ENCODE measurements at regions not wholly inside any gene's neighbourhood (a gene's known extent, or its start where the extent isn't known, plus 50 kb on each side); places are given as distances from the start of the nearest gene placed in this dataset.

DNA sequence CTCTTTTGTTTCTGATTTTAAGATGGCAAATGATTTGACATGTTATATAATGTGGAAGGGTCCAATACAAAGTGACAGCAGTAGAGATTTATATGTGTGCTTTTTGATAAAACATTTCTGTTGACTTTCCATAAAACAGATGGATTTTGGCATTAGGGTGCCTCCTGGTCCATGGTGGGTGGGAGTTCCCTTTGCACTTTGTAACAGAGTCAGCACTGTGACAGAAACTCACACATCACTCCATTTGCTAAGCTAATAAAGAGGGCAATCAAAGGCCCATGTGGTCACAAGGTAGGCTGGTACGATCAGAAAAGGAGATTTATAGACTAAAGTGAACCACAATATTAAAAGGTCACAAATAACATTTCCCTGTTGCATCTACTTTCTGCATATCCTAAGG lies 93.3 kb upstream of the NT5C1B start:
- TF ChIP-seq, protein P1, sequence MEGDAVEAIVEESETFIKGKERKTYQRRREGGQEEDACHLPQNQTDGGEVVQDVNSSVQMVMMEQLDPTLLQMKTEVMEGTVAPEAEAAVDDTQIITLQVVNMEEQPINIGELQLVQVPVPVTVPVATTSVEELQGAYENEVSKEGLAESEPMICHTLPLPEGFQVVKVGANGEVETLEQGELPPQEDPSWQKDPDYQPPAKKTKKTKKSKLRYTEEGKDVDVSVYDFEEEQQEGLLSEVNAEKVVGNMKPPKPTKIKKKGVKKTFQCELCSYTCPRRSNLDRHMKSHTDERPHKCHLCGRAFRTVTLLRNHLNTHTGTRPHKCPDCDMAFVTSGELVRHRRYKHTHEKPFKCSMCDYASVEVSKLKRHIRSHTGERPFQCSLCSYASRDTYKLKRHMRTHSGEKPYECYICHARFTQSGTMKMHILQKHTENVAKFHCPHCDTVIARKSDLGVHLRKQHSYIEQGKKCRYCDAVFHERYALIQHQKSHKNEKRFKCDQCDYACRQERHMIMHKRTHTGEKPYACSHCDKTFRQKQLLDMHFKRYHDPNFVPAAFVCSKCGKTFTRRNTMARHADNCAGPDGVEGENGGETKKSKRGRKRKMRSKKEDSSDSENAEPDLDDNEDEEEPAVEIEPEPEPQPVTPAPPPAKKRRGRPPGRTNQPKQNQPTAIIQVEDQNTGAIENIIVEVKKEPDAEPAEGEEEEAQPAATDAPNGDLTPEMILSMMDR (IDR thresholded peaks at IDR 0.05): no peak
- TF ChIP-seq POLR2A (IDR thresholded peaks at IDR 0.05): no peak
- no peak for TF ChIP-seq EP300 (IDR thresholded peaks at IDR 0.05)
- TF ChIP-seq POLR2AphosphoS5 (IDR thresholded peaks at IDR 0.05): no peak

Data from suprapubic skin (tissue), 4 donors.